NCI-H128 (cell line): ENCODE measurements at regions not wholly inside any gene's neighbourhood (a gene's known extent, or its start where the extent isn't known, plus 50 kb on each side); places are given as distances from the start of the nearest gene placed in this dataset.
"Not testable (repeated sequence)": the region's sequence is repeated elsewhere in the genome, so short reads cannot be mapped to it uniquely, and the experiment has no call there.

ENCODE experiments used
- DNase-seq: peaks from one replicate; lab custom pipeline; 2025; ENCODE audit not compliant: unreplicated experiment; lab: John Stamatoyannopoulos, UW

DNA sequence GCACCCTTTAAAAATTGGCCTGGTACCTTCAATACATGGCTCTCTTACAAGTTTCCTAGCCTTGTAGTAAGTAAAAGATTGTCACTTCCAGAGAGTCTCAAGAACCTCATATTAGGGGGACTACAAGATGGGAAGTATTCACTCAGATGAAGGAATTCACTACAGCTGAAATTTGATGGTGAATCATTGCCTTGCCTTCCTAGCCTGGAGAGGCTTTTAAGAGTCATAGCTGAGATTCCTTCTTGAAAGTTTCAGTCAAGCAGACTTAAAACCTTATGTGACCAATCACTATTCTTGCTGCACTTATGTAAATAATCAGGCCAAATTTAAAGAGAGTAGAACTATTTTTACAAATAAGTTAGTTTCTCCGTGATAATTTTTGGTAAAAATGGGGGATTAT lies 451.6 kb downstream of the TRHDE start:
- DNase-seq = no peak

DNA sequence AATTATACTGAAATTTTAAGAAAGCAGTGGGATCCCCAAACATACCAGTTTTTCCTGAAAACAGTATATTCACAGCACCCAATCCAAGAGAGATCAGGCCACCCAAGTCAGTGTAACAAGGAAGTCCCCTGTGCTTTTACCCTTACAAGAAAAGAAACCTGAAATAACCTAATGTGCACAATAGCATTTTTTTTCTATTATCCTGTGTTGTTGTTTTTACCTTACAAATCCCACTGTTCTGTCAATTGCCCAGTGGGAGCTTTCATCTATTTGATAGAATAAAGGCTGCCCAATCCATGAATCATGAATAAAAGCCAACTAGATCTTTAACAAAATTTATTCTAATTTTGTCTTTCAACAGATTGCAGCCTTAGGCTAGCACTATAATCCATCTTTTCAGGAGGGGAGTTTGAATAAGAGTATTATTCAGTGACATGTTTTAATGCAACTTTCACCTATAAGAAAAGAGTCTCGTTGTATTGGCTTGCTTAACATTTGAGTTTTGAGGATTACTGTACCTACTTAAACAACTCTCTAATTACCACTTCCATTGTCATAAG lies 457.4 kb downstream of the TRHDE start:
- DNase-seq = no peak

DNA sequence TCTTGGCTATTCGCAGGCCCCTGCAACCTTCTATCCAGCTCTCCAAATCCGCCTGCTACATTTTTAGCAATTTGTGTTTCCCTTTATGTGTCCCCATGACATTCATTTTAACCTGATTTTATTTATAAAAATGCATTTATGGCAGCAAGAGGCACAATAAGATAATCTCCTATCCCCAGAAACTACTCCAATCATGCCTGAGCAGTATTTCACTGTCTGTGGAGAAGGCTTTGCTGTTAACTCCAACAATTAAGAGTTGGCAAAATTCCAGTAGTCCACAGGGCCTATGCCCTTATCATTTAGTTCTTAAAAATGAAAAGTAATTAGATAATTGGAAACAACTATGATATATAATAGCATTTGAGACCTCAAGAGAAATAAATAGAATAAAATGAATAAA lies 462.4 kb downstream of the TRHDE start:
- DNase-seq = no peak

DNA sequence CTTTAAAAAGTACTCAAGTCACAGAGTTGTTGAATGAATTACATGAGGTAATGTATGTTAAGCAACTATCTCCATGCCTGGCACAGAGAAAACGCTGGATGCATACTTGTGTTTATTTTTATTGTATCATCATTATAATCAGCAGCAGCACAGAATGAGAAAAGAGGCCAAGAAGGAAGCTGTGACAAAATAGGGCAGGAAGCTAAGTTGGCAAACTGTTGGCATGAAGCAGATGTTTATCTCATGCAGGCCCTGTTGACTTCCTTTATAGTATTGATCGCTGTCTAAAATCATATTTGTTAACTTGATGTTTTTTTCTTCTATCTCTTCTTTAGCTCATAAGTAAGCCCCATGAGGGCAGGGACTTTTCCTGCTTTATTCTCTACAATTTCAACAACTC lies 466.6 kb downstream of the TRHDE start:
- no peak for DNase-seq

DNA sequence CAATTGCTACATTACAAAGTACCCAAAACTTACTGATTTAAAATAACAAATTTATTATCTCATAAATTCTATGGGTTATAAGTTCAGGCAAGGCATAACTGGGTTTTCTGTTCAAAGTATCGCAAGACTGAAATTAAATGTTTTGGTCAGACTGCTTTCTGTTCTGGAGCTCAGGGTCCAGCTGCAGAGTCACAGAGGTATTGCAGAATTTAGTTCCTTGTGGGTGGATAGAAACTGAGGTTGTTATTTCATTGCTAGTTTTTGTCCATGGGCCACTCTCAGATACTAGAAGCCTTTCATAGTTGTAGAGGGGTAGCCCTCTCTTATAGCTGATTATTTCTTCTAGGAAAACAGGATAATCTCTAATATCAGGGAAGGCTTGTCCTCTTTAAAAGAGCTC lies 467.9 kb downstream of the TRHDE start:
- no peak for DNase-seq

DNA sequence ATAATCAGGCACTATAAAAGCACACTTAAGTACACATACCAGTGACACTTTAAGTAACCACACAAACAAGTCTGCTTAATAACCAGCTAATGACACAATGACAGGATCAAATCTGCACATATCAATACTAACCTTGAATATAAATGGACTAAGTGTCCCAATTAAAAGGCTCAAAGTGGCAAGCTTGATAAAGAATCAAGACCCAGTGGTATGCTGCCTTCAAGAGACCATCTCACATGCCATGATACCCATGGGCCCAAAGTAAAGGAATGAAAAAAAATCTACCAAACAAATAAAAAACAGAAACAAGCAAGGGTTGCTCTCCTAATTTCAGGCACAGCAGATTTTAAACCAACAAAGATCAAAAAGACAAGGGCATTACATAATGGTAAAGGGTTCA lies 470.4 kb downstream of the TRHDE start:
- no peak for DNase-seq

DNA sequence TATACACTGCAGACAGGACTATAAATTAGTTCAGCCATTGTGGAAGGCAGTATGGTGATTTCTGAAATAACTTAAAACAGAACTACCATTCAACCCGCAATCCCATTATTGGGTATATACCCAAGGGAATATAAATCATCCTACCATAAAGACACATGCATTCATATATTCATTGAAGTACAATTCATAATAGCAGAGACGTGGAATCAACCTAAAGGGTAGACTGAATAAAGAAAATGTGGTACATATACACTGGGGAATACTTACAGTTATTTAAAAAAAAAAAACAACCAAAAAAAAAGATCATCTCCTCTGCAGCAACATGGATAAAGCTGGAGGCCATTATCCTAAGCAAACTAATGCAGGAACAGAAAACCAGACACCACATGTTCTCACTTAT lies 473.9 kb downstream of the TRHDE start:
- DNase-seq = no peak

DNA sequence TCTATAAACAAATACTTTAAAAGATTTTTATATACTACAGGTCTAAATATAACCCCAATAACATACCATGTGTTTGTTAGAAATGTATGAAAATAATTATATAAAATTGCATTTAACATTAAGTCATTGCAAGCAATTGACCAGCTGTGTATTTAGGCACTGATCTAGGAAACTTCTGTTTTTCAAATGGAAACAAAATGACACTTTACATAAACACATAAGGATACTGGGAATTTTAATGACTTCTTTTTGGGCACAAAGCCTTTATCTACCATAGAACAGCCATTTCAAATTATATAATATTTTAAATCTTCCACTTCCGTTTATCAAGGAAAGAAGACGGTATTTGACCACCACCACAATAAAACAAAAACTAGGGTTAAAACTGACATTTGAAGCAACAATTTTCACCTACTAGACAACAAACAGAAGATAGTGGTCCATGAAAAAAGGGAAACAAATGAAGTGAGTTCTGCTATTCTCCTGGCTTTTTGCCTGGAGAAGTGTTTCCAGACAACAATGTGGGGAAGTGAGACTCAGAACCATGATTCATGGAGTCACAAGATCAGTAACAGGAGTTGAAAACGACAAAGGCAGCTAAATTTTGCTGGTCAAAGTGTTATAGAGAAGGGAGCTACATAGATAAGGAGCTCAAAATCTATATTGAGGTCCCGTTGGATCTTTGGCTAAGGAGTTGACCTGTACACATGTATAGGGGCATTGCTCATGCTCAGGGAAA lies 475.1 kb downstream of the TRHDE start:
- DNase-seq = no peak

DNA sequence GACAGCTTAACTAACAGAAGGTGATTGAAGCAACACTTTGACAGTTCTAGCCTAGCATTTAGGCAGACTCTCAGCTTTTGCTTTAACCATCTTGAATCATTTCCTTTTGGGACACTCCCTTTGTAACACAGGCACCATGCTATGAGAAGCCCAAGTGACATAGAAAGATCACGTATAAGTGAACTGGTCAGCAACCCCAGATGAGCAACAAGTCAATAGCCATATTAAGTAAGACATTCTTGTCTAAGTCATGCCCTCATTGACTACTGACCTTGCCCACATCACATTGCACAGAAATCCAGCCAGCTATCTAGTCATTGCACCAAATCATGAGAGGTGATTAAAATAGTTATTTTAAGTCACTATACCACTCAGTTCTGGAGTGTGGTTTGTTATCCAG lies 476.8 kb downstream of the TRHDE start:
- no peak for DNase-seq

DNA sequence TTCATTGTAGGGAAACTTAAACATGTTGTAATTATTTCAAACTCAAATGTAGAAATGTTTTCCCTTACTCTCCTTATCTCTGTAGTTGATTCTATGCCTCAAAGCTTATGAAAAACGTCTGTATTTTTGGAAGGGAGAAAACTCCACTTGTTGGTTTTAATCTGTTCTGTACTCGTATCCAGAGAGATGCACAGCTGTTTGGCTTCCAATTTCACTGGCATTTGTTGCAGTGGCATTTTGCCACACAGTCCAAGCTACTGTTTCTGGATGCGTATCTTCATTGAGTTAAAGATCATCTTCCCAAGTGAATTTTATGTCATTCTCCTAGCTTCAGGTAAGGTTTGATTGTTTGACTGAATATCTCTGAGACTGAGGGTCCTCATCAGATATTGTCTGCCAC lies 481.4 kb downstream of the TRHDE start:
- no peak for DNase-seq

DNA sequence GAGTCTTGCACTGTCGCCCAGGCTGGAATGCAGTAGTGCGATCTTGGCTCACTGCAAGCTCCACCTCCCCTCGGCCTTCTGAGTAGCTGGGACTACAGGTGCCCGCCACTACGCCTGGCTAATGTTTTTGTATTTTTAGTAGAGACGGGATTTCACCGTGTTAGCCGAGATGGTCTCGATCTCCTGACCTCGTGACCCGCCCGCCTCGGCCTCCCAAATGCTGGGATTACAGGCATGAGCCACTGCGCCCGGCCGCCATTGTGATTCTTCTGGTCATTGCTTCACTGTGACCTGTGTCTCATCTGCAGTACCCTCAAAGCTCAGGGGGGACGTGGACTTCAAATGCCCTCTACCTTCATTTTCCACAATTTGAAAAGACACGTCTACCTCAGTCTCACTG lies 481.9 kb downstream of the TRHDE start:
- DNase-seq = not testable (repeated sequence)

DNA sequence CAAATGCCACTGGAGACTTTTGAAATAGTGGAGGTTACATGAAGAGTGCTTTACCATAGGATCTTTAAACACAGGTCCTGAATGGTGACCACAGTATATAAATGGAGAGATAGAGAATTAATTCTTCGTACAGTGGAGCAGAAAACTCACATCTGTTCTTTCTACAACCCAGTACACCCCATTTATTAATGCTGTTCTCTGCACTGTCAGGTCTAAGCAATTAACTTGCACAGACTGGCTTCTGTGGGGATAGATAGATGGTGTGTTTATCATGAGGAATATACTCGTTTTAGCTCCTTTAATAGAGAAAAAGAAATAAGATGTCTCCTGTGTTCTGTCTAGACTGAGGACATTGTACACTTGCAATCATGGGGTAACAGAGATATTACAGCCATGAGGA lies 494.3 kb downstream of the TRHDE start:
- DNase-seq = no peak

DNA sequence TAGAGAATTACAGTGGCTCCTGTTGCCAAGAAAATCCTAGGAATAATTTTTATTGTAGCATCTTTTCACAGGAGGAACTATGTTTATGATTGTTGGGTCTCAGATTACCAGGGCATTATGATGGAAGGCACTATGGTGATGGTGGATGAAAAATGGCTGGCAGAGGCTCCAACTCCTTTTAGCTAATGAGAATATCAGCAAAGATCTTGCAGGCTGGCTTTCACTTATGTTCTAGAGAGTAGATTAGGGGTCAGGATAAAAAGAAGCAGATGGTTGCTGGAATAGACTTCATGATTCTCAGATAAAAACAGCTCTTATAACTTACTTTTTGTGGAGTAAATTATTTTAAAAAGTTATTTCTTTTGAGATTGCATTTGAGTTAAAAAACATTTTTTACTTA lies 501.9 kb downstream of the TRHDE start:
- no peak for DNase-seq

DNA sequence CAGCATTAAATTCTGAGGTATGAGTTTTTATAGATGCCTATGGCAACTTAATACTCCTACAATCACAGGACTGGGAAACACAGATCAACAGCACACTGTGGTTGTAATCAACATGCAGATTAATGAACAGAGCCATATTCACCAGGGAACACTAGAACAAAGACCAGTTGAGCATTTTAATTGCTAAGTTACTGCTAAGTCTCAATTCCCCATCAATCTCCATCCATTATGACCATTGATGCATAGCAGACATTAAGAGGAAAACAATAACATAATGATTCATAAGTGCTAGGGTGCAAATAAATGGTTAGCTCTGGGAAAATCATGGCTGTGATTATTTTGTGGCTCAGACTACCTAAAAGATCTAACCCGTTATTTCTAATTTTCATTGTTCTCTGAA lies 505.6 kb downstream of the TRHDE start:
- DNase-seq = no peak

DNA sequence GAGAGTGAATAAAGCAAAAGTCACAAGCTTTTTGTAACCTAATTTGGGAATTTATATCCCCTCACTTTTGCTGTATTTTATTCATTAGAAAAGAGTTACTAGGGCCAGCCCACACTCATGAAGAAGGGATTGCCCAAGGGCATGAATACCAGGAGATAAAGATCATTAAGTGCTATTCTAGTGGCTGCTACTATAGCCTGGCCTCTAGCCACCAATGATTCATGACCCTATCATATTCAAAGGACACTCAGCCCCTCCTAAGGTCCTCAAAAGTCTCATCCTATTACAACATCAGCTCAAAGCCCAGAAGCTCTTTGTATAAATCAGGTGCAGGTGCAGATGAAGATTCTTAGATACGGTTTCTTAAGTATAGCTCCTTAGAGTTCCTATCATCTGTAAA lies 518.1 kb downstream of the TRHDE start:
- DNase-seq = no peak

DNA sequence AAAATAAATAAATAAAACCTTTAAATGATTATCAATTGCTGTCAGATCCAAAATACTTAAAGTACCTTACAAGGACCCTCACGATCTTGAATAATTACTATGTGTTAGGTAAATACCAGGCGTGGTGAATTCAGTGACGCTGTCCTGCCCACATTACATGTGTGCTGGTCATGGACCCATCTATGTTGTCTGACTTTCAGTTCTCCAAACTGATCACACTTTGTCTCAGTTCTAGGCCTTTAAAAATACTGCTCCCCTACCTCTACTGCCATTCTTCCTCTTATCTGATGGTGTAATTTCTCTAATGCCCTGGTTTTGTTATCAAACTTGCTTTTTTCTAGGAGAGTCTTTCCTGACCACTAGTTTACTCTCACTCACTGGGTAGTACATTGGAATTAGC lies 520.7 kb downstream of the TRHDE start:
- no peak for DNase-seq

DNA sequence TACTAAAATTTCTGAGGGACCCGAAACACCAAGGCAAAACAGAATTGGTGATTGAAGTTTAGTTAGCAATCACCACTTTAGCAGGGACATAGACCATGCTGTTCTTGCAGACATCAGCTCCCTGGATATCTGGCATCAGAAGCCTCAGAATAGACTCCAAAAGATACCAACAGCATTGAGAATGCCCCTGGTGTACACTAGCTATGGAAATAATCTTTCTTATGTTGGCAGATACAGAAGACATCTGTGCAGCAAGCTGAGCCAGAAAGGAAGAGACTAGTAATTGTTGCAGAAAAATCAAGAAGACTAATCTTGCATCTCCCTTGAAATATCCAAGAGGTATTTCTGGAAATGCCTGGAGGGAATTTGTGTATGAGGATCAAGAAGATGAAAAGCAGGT lies 521.6 kb downstream of the TRHDE start:
- DNase-seq = no peak

DNA sequence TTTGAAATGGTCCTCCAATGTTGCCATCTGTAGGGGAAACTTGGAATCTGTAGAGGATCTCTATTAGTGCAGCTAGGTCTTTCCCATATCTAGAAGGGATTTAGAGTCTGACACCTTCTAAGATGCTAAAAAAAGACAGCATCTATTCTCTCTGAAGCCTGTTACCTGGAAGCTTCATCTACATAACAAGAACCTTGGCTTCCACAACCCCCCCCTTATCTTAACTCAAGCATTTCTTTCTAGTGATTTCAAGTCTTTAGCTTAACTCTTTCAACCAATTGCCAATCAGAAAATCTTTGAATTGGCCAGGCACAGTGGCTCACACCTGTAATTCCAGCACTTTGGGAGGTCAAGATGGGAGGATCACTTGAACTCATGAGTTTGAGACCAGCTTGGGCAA lies 543.3 kb downstream of the TRHDE start:
- DNase-seq = no peak

DNA sequence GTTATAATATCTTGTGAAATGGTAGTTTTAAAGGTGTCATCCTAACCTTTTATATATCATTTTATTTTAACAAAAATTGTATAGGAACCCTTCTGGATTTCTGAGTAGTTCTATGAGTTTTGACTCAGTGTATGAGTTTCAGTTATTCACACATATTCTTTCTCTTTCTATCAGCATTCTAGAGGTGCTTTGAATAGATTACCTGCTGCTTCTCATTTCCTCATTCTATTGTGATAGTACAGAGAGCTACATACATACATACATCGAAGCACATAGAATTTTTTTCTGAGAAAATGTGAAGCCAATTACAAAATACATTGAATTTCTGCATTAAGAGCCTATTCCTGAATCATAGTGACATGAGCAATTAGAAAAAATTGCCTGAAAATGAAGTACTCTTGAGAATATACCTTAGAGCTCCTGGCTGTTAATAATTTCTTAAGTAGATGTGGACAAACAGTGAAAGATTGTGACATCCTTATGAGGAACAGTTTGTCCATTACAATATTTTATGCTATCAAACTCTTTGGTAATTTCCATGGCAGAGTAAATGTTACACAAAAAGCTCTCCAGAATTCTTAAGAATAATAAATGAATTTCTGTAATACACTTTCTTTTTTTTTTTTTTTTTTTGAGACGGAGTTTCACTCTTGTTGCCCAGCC lies 556.6 kb downstream of the TRHDE start:
- no peak for DNase-seq

DNA sequence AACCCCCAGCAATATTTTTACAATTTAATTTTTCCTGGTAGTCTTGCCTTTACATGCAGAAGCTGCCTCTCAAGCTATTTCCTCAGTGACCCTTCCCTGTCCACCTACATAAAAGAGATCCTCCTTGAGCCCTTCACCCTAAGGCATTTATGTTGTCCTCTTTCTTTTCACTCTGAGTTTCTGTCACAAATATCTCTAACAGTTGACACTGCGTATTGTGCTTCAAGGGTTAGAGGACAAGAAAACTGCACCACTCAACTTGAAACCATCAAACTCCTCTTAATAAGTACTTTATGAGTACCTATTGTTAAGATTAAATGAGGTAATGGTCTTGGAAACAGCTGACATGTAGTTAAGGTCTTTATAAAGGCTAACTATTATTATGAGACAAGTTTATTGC lies 557.7 kb downstream of the TRHDE start:
- no peak for DNase-seq

DNA sequence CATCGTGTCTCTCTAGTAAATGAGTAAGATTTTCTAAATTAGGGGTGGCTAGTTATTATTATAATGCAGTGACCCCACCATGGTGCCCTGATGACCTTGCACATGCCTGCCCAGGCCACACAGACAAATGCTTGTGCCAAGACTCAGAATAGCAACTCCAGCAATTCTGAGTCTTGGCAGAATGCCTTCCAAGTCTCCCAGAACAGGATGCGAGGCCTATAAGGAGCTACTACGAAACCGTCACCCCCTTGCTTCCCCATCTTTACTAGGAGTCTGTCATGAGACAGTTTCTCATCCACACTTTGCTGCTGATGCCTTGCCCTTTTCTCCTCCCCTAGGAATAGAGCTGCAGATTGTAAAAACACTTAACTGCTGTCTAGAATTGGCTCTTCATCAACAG lies 559.9 kb downstream of the TRHDE start:
- no peak for DNase-seq

DNA sequence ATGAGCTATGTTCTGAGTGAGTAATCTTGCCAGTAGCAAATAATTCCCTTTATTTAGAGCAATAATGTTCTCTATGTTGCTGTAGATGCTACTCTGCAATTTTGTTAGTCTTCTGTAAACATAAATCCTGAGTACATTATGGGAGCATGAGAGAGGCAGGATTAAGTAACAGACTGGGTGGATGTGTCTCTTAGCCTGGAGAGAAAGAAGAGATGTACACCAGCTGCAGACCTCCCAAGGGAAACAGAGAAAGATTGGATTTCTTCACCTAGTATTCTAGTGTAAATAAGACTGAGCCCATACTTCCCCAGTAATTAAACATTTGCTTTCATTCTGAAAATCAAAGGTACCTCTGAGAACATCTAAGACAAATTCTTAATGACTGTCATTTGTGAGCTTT lies 564.0 kb downstream of the TRHDE start:
- no peak for DNase-seq

DNA sequence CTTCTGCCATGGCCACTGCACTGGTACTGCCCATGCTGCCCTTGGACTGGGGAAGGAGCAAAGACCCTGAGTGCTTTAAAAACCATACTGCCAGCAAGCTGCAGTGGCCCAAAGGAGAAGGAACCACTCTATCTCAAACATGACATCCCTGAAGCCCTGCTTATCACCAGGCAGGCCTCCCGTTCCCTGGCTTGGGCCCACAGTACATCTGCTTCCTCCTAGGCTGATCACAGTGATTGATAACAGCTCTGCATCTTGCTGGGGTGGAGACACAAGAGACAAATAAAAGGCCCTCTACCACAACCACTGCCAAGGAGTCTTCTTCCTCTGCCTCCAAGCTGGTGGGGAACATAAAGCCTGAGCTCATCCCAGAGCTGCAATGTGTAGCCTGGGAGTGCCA lies 567.5 kb downstream of the TRHDE start:
- no peak for DNase-seq
